WTC11 (cell line): ENCODE measurements at regions not wholly inside any gene's neighbourhood (a gene's known extent, or its start where the extent isn't known, plus 50 kb on each side); places are given as distances from the start of the nearest gene placed in this dataset.

Source experiments
- ATAC-seq: fragments of 200-7000 bp; cut with Tn5 transposase; 2 replicates; pipeline ENCODE4 v1.10.0; 2021; ENCODE audit warnings: mild to moderate bottlenecking, moderate library complexity
- CTCF ChIA-PET: fragments of 300-600 bp; sonication (Branson Sonifier 250); formaldehyde crosslinking; loops from one replicate; lab custom pipeline; 2021; ENCODE audit warnings: antibody characterized with exemption; lab: Charles Lee
- POLR2A ChIA-PET: fragments of 350-600 bp; sonication (Branson Sonifier 250); formaldehyde crosslinking; loops from one replicate; lab custom pipeline; 2021; ENCODE audit warnings: antibody characterized with exemption; lab: Charles Lee
- DNase-seq: peaks from one replicate; pipeline ENCODE4 v3.0.0; 2021; ENCODE audit warnings: low spot score
- H3K27ac Mint-ChIP-seq: 2 replicates; pipeline ENCODE4 v1.8.0; 2021; ENCODE audit warnings: mixed read lengths
- H3K27me3 Mint-ChIP-seq: 2 replicates; pipeline ENCODE4 v1.8.0; 2021; ENCODE audit warnings: low read depth, mild to moderate bottlenecking, moderate library complexity, mixed read lengths
- H3K36me3 Mint-ChIP-seq: 2 replicates; pipeline ENCODE4 v1.8.0; 2021; ENCODE audit warnings: mixed read lengths
- H3K4me1 Mint-ChIP-seq: 2 replicates; pipeline ENCODE4 v1.8.0; 2022; ENCODE audit warnings: mixed read lengths
- H3K4me3 Mint-ChIP-seq: 2 replicates; pipeline ENCODE4 v1.8.0; 2021; ENCODE audit warnings: mild to moderate bottlenecking, moderate library complexity, mixed read lengths
- H3K9me3 Mint-ChIP-seq: 2 replicates; pipeline ENCODE4 v1.8.0; 2021; ENCODE audit warnings: mixed read lengths
- CREB1 ChIP-seq: sonication (generic); formaldehyde crosslinking; IDR thresholded peaks from 2 replicates; pipeline ENCODE4 v1.8.0; 2023; ENCODE audit warnings: mild to moderate bottlenecking, missing genetic modification reagents
- CREM ChIP-seq: sonication (generic); formaldehyde crosslinking; IDR thresholded peaks from 2 replicates; pipeline ENCODE4 v1.8.1; 2022; ENCODE audit warnings: mild to moderate bottlenecking, missing genetic modification reagents, moderate library complexity
- EMX1 ChIP-seq: fragments of 250-450 bp; sonication (Bioruptor Pico); IDR thresholded peaks from 2 replicates; pipeline ENCODE4 v1.8.0; 2021; ENCODE audit warnings: mild to moderate bottlenecking
- NFE2L1 ChIP-seq: sonication (generic); formaldehyde crosslinking; IDR thresholded peaks from 2 replicates; pipeline ENCODE4 v1.8.1; 2023; ENCODE audit warnings: missing genetic modification reagents
- NR2C2 ChIP-seq: sonication (generic); formaldehyde crosslinking; IDR thresholded peaks from 2 replicates; pipeline ENCODE4 v1.8.0; 2022; ENCODE audit warnings: mild to moderate bottlenecking, missing genetic modification reagents
- RORB ChIP-seq: fragments of 250-450 bp; sonication (Bioruptor Pico); IDR thresholded peaks from 2 replicates; pipeline ENCODE4 v1.9.0; 2021; ENCODE audit warnings: mild to moderate bottlenecking
- TEAD1 ChIP-seq: sonication (generic); formaldehyde crosslinking; IDR thresholded peaks from 2 replicates; pipeline ENCODE4 v1.8.0; 2022; ENCODE audit warnings: mild to moderate bottlenecking, missing genetic modification reagents
- ZNF138 ChIP-seq: sonication (generic); formaldehyde crosslinking; conservative IDR thresholded peaks from 2 replicates; pipeline ENCODE4 v1.8.1; 2022; ENCODE audit warnings: mild to moderate bottlenecking, moderate library complexity, missing genetic modification reagents
- ZNF219 ChIP-seq: sonication (generic); formaldehyde crosslinking; IDR thresholded peaks from 2 replicates; pipeline ENCODE4 v1.8.0; 2023; ENCODE audit warnings: missing genetic modification reagents, mild to moderate bottlenecking, borderline replicate concordance
- ZNF232 ChIP-seq: sonication (generic); formaldehyde crosslinking; IDR thresholded peaks from 2 replicates; pipeline ENCODE4 v1.8.0; 2022; ENCODE audit warnings: mild to moderate bottlenecking, missing genetic modification reagents
- TF ChIP-seq, protein P1 (sequence below): sonication (generic); formaldehyde crosslinking; IDR thresholded peaks from 2 replicates; pipeline ENCODE4 v1.8.0; 2023; ENCODE audit warnings: missing genetic modification reagents
- TF ChIP-seq, protein P2 (sequence below): fragments of 250-450 bp; sonication (Bioruptor Pico); IDR thresholded peaks from 2 replicates; pipeline ENCODE4 v1.9.0; 2021; ENCODE audit warnings: mild to moderate bottlenecking
- TF ChIP-seq, protein P3 (sequence below): sonication (generic); formaldehyde crosslinking; IDR thresholded peaks from 2 replicates; pipeline ENCODE4 v1.8.1; 2023; ENCODE audit warnings: mild to moderate bottlenecking, missing genetic modification reagents, moderate library complexity
- TF ChIP-seq, protein P4 (sequence below): sonication (generic); formaldehyde crosslinking; conservative IDR thresholded peaks from 2 replicates; pipeline ENCODE4 v1.8.1; 2023; ENCODE audit warnings: mild to moderate bottlenecking, low read depth, missing genetic modification reagents, moderate library complexity
- TF ChIP-seq, protein P5 (sequence below): fragments of 250-450 bp; sonication (Bioruptor Pico); IDR thresholded peaks from 2 replicates; pipeline ENCODE4 v1.9.0; 2021; ENCODE audit warnings: mild to moderate bottlenecking

DNA sequence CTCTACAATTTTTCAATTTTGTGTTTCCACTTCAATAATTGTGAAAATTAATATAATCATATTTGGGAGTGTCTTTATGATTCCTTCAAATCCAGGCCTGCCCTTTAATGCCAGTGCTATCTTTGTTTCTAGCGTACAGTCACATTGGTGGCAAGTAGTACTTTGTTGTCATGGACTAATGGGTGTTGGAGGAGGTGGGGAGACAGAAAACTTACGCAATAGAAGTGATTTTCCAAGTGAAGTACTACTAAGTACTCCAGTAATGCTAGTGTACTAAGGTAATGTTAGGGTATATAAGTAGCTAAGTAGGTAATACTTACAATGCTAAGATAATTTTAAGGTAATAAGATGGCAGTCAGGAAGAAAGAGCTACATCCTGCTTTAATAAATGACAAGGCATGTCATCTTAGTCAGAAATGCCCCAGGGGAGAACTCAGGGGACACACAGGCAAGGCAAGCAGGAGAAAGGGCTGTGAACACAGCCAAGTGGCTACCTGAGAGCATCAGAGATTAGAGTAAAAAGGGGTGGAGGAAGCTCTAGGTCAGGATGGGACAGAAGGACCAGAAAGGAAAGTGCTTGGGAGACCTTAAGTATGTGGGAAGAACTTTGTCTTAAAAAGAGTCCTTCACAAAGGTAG is 217.2 kb upstream of the PRDM1 start:
- H3K36me3 Mint-ChIP-seq, result no peaks in the 10 kb centered on the region
- peaks cover 29% of the 10 kb centered on the region for H3K4me1 Mint-ChIP-seq
- H3K27me3 Mint-ChIP-seq, result no peaks in the 10 kb centered on the region; the same call in 1 of the 2 replicates
- no peak overlapping the region for H3K4me3 Mint-ChIP-seq
- H3K9me3 Mint-ChIP-seq, result peaks cover 28% of the 10 kb centered on the region
- no peak for ATAC-seq
- H3K27ac Mint-ChIP-seq, result no peak overlapping the region
- no peak for DNase-seq
- POLR2A ChIA-PET, result no interaction called here
- TF ChIP-seq, protein P1, sequence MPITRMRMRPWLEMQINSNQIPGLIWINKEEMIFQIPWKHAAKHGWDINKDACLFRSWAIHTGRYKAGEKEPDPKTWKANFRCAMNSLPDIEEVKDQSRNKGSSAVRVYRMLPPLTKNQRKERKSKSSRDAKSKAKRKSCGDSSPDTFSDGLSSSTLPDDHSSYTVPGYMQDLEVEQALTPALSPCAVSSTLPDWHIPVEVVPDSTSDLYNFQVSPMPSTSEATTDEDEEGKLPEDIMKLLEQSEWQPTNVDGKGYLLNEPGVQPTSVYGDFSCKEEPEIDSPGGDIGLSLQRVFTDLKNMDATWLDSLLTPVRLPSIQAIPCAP (CRISPR knock-in tag), result no peak
- TF ChIP-seq, protein P2, sequence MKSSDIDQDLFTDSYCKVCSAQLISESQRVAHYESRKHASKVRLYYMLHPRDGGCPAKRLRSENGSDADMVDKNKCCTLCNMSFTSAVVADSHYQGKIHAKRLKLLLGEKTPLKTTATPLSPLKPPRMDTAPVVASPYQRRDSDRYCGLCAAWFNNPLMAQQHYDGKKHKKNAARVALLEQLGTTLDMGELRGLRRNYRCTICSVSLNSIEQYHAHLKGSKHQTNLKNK, result no peak
- no peak for TF ChIP-seq CREB1 (CRISPR knock-in tag)
- CTCF ChIA-PET, result interaction anchor here (0.8 to 1.4 kb wide), 3 partner anchors 33 to 301 kb away, joined by 3 to 4 read pairs (median 3); no protein-coding TSS in a partner anchor

DNA sequence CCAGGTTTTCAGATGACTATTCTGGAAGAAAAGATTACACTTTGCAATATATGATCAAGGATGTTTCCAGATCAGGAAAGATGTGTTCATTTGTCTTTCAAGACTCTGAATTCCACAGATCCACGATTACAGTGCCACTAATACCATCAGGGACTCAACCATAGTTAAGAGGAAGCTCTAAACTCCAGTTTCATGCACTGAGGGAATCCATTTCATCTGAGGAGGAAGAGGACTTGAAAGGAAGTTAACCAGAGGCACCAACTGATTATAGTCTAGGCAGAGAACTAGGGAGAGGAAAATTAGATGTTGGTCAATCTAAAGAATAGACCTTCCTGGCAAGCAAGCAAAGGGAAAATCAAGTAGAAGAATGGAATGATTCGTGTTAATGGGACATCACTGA is 218.3 kb upstream of the PRDM1 start:
- no peaks in the 10 kb centered on the region for H3K36me3 Mint-ChIP-seq
- H3K27ac Mint-ChIP-seq, result no peak overlapping the region
- peaks cover 28% of the 10 kb centered on the region for H3K9me3 Mint-ChIP-seq
- no peak overlapping the region for H3K4me3 Mint-ChIP-seq
- H3K4me1 Mint-ChIP-seq, result peaks cover 21% of the 10 kb centered on the region
- CTCF ChIA-PET, result no interaction called here
- POLR2A ChIA-PET, result no interaction called here
- TF ChIP-seq NR2C2 (no peak), ZNF219 (CRISPR knock-in tag) (no peak), TEAD1 (CRISPR knock-in tag) (no peak)
- no peak for DNase-seq
- no peak for ATAC-seq
- no peaks in the 10 kb centered on the region; the same call in 1 of the 2 replicates for H3K27me3 Mint-ChIP-seq

DNA sequence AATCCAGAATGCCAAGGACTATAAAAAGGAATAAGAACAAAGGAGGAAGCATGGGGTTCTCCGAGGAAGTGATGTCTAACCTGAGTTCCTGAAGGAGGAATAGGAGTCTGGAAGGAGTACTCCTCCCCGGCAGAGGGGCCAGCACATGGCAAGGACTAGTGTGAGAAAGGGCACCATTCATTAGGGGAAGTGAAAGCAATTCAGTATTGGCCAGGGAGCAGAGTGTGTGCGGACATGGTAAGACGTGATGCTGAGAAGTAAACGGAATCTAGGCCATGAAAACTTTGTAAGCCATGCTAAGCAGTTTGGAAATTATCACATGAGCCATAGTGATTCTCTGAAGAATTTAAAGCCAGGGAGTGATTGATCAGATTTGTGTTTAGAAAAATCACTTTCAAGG is 218.9 kb upstream of the PRDM1 start:
- H3K36me3 Mint-ChIP-seq, result no peaks in the 10 kb centered on the region
- no peak overlapping the region for H3K27ac Mint-ChIP-seq
- POLR2A ChIA-PET, result no interaction called here
- peaks cover 21% of the 10 kb centered on the region for H3K4me1 Mint-ChIP-seq
- no peaks in the 10 kb centered on the region; the same call in 1 of the 2 replicates for H3K27me3 Mint-ChIP-seq
- DNase-seq, result no peak
- CTCF ChIA-PET, result no interaction called here
- H3K9me3 Mint-ChIP-seq, result peaks cover 28% of the 10 kb centered on the region
- no peak for ATAC-seq
- no peak overlapping the region for H3K4me3 Mint-ChIP-seq
- TF ChIP-seq, protein P3, sequence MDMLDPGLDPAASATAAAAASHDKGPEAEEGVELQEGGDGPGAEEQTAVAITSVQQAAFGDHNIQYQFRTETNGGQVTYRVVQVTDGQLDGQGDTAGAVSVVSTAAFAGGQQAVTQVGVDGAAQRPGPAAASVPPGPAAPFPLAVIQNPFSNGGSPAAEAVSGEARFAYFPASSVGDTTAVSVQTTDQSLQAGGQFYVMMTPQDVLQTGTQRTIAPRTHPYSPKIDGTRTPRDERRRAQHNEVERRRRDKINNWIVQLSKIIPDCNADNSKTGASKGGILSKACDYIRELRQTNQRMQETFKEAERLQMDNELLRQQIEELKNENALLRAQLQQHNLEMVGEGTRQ (CRISPR knock-in tag), result no peak
- TF ChIP-seq NFE2L1 (CRISPR knock-in tag) (no peak), ZNF138 (no peak), ZNF232 (CRISPR knock-in tag) (no peak), EMX1 (CRISPR knock-in tag) (no peak), RORB (CRISPR knock-in tag) (no peak), CREM (CRISPR knock-in tag) (no peak)
- TF ChIP-seq, protein P4, sequence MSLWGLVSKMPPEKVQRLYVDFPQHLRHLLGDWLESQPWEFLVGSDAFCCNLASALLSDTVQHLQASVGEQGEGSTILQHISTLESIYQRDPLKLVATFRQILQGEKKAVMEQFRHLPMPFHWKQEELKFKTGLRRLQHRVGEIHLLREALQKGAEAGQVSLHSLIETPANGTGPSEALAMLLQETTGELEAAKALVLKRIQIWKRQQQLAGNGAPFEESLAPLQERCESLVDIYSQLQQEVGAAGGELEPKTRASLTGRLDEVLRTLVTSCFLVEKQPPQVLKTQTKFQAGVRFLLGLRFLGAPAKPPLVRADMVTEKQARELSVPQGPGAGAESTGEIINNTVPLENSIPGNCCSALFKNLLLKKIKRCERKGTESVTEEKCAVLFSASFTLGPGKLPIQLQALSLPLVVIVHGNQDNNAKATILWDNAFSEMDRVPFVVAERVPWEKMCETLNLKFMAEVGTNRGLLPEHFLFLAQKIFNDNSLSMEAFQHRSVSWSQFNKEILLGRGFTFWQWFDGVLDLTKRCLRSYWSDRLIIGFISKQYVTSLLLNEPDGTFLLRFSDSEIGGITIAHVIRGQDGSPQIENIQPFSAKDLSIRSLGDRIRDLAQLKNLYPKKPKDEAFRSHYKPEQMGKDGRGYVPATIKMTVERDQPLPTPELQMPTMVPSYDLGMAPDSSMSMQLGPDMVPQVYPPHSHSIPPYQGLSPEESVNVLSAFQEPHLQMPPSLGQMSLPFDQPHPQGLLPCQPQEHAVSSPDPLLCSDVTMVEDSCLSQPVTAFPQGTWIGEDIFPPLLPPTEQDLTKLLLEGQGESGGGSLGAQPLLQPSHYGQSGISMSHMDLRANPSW, result no peak
- TF ChIP-seq, protein P5, sequence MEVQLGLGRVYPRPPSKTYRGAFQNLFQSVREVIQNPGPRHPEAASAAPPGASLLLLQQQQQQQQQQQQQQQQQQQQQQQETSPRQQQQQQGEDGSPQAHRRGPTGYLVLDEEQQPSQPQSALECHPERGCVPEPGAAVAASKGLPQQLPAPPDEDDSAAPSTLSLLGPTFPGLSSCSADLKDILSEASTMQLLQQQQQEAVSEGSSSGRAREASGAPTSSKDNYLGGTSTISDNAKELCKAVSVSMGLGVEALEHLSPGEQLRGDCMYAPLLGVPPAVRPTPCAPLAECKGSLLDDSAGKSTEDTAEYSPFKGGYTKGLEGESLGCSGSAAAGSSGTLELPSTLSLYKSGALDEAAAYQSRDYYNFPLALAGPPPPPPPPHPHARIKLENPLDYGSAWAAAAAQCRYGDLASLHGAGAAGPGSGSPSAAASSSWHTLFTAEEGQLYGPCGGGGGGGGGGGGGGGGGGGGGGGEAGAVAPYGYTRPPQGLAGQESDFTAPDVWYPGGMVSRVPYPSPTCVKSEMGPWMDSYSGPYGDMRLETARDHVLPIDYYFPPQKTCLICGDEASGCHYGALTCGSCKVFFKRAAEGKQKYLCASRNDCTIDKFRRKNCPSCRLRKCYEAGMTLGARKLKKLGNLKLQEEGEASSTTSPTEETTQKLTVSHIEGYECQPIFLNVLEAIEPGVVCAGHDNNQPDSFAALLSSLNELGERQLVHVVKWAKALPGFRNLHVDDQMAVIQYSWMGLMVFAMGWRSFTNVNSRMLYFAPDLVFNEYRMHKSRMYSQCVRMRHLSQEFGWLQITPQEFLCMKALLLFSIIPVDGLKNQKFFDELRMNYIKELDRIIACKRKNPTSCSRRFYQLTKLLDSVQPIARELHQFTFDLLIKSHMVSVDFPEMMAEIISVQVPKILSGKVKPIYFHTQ, result no peak
- TF ChIP-seq, protein P2, result no peak
